Neural cell (in vitro differentiated cells): ENCODE measurements at regions not wholly inside any gene's neighbourhood (a gene's known extent, or its start where the extent isn't known, plus 50 kb on each side); places are given as distances from the start of the nearest gene placed in this dataset.

Source experiments
- H2AFZ ChIP-seq: fragments of 200-600, 300-800 bp; sonication (generic), shearing (Covaris generic); 2 replicates; pipeline ENCODE4 v1.6.0; 2014; ENCODE audit warnings: low read depth, mild to moderate bottlenecking, antibody characterized with exemption, low read length, moderate library complexity
- H3F3A ChIP-seq: fragments of 200-600 bp; shearing (Covaris generic); 2 replicates; pipeline ENCODE4 v1.6.1; 2016; ENCODE audit warnings: mild to moderate bottlenecking, moderate library complexity, mixed read lengths, antibody characterized with exemption, low read length; ENCODE audit not compliant: insufficient read depth, poor library complexity, severe bottlenecking
- H3K27ac ChIP-seq: fragments of 200-600, 300-800 bp; sonication (generic), shearing (Covaris generic); 2 replicates; pipeline ENCODE4 v1.5.1; 2014; ENCODE audit warnings: mild to moderate bottlenecking, low read length, moderate library complexity
- H3K27me3 ChIP-seq: fragments of 300-800, 200-600 bp; sonication (generic), shearing (Covaris generic); 2 replicates; pipeline ENCODE4 v1.6.0; 2014; ENCODE audit warnings: mild to moderate bottlenecking, low read depth, low read length, moderate library complexity; ENCODE audit not compliant: insufficient read depth
- H3K36me3 ChIP-seq: fragments of 300-800, 200-600 bp; sonication (generic), shearing (Covaris generic); 2 replicates; pipeline ENCODE4 v1.5.1; 2014; ENCODE audit warnings: mild to moderate bottlenecking, antibody characterized with exemption, low read length, moderate library complexity; ENCODE audit not compliant: insufficient read depth
- H3K4me2 ChIP-seq: fragments of 300-800, 200-600 bp; sonication (generic), shearing (Covaris generic); 2 replicates; pipeline ENCODE4 v1.6.0; 2014; ENCODE audit warnings: mild to moderate bottlenecking, low read length
- H3K4me3 ChIP-seq: fragments of 300-800, 200-600 bp; sonication (generic), shearing (Covaris generic); 2 replicates; pipeline ENCODE4 v1.5.1; 2014; ENCODE audit warnings: mild to moderate bottlenecking, low read length, moderate library complexity
- H3K79me2 ChIP-seq: fragments of 200-600 bp; shearing (Covaris generic); replicated peaks from 2 replicates; pipeline ENCODE4 v1.6.0; 2014; ENCODE audit warnings: mild to moderate bottlenecking, low read length, moderate library complexity; ENCODE audit not compliant: insufficient read depth
- H3K9ac ChIP-seq: fragments of 300-800, 200-600 bp; sonication (generic), shearing (Covaris generic); 2 replicates; pipeline ENCODE4 v1.6.1; 2016; ENCODE audit warnings: mild to moderate bottlenecking, low read length, mixed read lengths
- H3K9me2 ChIP-seq: fragments of 200-600 bp; shearing (Covaris generic); 2 replicates; pipeline ENCODE4 v1.6.1; 2016; ENCODE audit warnings: mild to moderate bottlenecking, low read length, mixed read lengths; ENCODE audit not compliant: insufficient read depth
- H3K9me3 ChIP-seq: fragments of 200-600, 300-800 bp; sonication (generic), shearing (Covaris generic); 2 replicates; pipeline ENCODE4 v1.6.1; 2016; ENCODE audit warnings: mild to moderate bottlenecking, mixed run types, low read length, moderate library complexity, mixed read lengths
- H4K20me1 ChIP-seq: fragments of 200-600 bp; shearing (Covaris generic); 2 replicates; pipeline ENCODE4 v1.6.1; 2016; ENCODE audit warnings: mild to moderate bottlenecking, mixed run types; ENCODE audit not compliant: insufficient read depth
- EP300 ChIP-seq: fragments of 450-650 bp; conservative IDR thresholded peaks from 2 replicates; pipeline ENCODE4 v1.6.1; 2014; ENCODE audit warnings: antibody characterized with exemption, mild to moderate bottlenecking, moderate library complexity; ENCODE audit not compliant: poor library complexity, severe bottlenecking
- EZH2 ChIP-seq: fragments of 200-600, 300-800 bp; shearing (Covaris generic), sonication (generic); IDR thresholded peaks from 2 replicates; pipeline ENCODE4 v1.6.1; 2014; ENCODE audit warnings: antibody characterized with exemption, low read length, borderline replicate concordance, mild to moderate bottlenecking; ENCODE audit not compliant: insufficient read depth, poor library complexity, severe bottlenecking
- MXI1 ChIP-seq: fragments of 450-650 bp; conservative IDR thresholded peaks from 2 replicates; pipeline ENCODE4 v1.6.1; 2014; ENCODE audit warnings: antibody characterized with exemption, mild to moderate bottlenecking; ENCODE audit not compliant: poor library complexity, severe bottlenecking
- POLR2AphosphoS5 ChIP-seq: IDR thresholded peaks from 2 replicates; pipeline ENCODE4 v1.6.1; 2012
- RAD21 ChIP-seq: fragments of 450-650 bp; conservative IDR thresholded peaks from 2 replicates; pipeline ENCODE4 v1.6.1; 2014; ENCODE audit warnings: antibody characterized with exemption, mild to moderate bottlenecking, moderate library complexity
- SMC3 ChIP-seq: fragments of 450-650 bp; conservative IDR thresholded peaks from 2 replicates; pipeline ENCODE4 v1.6.1; 2014; ENCODE audit warnings: antibody characterized with exemption, mild to moderate bottlenecking, moderate library complexity; ENCODE audit not compliant: poor library complexity
- TAF1 ChIP-seq: IDR thresholded peaks from 2 replicates; pipeline ENCODE4 v1.6.1; 2012; ENCODE audit warnings: low read depth
- TF ChIP-seq, protein P1 (sequence below): IDR thresholded peaks from 2 replicates; pipeline ENCODE4 v1.6.1; 2012; ENCODE audit warnings: borderline replicate concordance
- TF ChIP-seq, protein P2 (sequence below): fragments of 450-650 bp; IDR thresholded peaks from 2 replicates; pipeline ENCODE4 v1.5.1; 2014; ENCODE audit warnings: antibody characterized with exemption, mild to moderate bottlenecking, moderate library complexity; ENCODE audit not compliant: poor library complexity, severe bottlenecking

DNA sequence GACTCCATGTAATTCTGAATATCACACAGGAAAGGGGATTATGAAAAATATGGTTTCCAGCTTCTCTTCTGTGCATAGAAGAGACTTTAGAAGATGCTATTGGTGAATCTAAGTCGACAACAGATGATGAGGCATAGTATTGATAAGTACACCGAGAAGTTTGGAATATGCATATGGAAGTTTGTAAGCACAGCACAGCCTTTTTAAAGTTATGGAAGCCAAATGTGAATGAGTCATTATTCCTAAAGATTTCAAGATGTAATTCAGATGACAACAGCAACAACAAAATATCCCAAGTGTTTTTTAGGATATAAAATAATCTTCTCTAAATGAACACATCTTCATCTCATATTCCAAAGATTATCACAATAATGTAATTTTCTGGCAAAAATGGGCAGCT lies 1723.3 kb downstream of the EFNA5 start:
- Histone ChIP-seq H3F3A (no peaks in the 10 kb centered on the region), H3K79me2 (no peaks in the 10 kb centered on the region), H3K4me2 (no peak overlapping the region), H3K36me3 (no peaks in the 10 kb centered on the region), H3K9me3 (no peaks in the 10 kb centered on the region), H2AFZ (no peak overlapping the region), H3K9ac (no peak overlapping the region), H3K4me3 (no peak overlapping the region), H3K27ac (no peak overlapping the region), H4K20me1 (no peaks in the 10 kb centered on the region), H3K9me2 (no peaks in the 10 kb centered on the region), H3K27me3 (no peaks in the 10 kb centered on the region)
- TF ChIP-seq EP300 = no peak
- no peak for TF ChIP-seq MXI1
- TF ChIP-seq, protein P1, sequence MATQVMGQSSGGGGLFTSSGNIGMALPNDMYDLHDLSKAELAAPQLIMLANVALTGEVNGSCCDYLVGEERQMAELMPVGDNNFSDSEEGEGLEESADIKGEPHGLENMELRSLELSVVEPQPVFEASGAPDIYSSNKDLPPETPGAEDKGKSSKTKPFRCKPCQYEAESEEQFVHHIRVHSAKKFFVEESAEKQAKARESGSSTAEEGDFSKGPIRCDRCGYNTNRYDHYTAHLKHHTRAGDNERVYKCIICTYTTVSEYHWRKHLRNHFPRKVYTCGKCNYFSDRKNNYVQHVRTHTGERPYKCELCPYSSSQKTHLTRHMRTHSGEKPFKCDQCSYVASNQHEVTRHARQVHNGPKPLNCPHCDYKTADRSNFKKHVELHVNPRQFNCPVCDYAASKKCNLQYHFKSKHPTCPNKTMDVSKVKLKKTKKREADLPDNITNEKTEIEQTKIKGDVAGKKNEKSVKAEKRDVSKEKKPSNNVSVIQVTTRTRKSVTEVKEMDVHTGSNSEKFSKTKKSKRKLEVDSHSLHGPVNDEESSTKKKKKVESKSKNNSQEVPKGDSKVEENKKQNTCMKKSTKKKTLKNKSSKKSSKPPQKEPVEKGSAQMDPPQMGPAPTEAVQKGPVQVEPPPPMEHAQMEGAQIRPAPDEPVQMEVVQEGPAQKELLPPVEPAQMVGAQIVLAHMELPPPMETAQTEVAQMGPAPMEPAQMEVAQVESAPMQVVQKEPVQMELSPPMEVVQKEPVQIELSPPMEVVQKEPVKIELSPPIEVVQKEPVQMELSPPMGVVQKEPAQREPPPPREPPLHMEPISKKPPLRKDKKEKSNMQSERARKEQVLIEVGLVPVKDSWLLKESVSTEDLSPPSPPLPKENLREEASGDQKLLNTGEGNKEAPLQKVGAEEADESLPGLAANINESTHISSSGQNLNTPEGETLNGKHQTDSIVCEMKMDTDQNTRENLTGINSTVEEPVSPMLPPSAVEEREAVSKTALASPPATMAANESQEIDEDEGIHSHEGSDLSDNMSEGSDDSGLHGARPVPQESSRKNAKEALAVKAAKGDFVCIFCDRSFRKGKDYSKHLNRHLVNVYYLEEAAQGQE = no peak

GRCh38 chr5:105945203-105945972 lies 1725.3 kb downstream of the EFNA5 start:
- H2AFZ ChIP-seq = no peak overlapping the region
- no peak overlapping the region for H3K9ac ChIP-seq
- no peak overlapping the region for H3K27ac ChIP-seq
- no peaks in the 10 kb centered on the region for H4K20me1 ChIP-seq
- H3K4me2 ChIP-seq = no peak overlapping the region
- H3K27me3 ChIP-seq = no peaks in the 10 kb centered on the region
- no peaks in the 10 kb centered on the region for H3K36me3 ChIP-seq
- TF ChIP-seq, protein P1 = no peak
- TF ChIP-seq POLR2AphosphoS5 (no peak), EZH2 (no peak), RAD21 (no peak), EP300 (no peak), SMC3 (no peak), TAF1 (no peak), MXI1 (no peak)
- TF ChIP-seq, protein P2, sequence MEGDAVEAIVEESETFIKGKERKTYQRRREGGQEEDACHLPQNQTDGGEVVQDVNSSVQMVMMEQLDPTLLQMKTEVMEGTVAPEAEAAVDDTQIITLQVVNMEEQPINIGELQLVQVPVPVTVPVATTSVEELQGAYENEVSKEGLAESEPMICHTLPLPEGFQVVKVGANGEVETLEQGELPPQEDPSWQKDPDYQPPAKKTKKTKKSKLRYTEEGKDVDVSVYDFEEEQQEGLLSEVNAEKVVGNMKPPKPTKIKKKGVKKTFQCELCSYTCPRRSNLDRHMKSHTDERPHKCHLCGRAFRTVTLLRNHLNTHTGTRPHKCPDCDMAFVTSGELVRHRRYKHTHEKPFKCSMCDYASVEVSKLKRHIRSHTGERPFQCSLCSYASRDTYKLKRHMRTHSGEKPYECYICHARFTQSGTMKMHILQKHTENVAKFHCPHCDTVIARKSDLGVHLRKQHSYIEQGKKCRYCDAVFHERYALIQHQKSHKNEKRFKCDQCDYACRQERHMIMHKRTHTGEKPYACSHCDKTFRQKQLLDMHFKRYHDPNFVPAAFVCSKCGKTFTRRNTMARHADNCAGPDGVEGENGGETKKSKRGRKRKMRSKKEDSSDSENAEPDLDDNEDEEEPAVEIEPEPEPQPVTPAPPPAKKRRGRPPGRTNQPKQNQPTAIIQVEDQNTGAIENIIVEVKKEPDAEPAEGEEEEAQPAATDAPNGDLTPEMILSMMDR = no peak
- no peaks in the 10 kb centered on the region for H3K9me2 ChIP-seq
- no peaks in the 10 kb centered on the region for H3K9me3 ChIP-seq
- H3F3A ChIP-seq = no peaks in the 10 kb centered on the region
- H3K4me3 ChIP-seq = no peak overlapping the region
- H3K79me2 ChIP-seq = no peaks in the 10 kb centered on the region
